ENCODE measurements at regions not wholly inside any gene's neighbourhood (a gene's known extent, or its start where the extent isn't known, plus 50 kb on each side); places are given as distances from the start of the nearest gene placed in this dataset.

DNA sequence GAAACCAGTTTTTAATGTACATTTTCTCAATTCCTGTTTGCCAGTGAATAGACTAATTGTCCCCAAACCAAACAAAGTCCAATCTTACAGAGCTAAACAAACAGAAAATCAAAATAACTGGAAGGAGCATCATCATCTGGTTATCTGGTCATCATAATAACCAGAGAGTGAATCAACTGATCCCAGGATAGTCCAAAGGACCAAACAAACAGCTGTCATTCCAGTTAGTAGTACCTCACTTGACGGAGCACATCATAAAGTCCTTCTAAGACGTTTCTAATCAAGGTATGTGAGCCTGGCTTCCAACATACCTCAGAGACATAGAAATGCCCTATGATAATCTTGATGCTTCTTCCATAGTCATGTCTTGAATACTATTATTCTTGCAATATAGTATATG, 240.5 kb downstream of the LTN1 start:
- CTCF ChIA-PET, result interaction anchor here (1.8 kb wide), 1 partner anchor 187 kb away, joined by 6 read pairs; no protein-coding TSS in a partner anchor
- DNase-seq (ENCODE audit: low read depth, low spot score), result no peak
- TF ChIP-seq, protein P1, sequence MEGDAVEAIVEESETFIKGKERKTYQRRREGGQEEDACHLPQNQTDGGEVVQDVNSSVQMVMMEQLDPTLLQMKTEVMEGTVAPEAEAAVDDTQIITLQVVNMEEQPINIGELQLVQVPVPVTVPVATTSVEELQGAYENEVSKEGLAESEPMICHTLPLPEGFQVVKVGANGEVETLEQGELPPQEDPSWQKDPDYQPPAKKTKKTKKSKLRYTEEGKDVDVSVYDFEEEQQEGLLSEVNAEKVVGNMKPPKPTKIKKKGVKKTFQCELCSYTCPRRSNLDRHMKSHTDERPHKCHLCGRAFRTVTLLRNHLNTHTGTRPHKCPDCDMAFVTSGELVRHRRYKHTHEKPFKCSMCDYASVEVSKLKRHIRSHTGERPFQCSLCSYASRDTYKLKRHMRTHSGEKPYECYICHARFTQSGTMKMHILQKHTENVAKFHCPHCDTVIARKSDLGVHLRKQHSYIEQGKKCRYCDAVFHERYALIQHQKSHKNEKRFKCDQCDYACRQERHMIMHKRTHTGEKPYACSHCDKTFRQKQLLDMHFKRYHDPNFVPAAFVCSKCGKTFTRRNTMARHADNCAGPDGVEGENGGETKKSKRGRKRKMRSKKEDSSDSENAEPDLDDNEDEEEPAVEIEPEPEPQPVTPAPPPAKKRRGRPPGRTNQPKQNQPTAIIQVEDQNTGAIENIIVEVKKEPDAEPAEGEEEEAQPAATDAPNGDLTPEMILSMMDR (IDR thresholded peaks at IDR 0.05; ENCODE audit: insufficient read depth, low read length, missing control alignments), result no peak
- no peak overlapping the region for H3K4me3 ChIP-seq (ENCODE audit: low read depth, low read length)
- POLR2A ChIA-PET, result no interaction called here

DNA sequence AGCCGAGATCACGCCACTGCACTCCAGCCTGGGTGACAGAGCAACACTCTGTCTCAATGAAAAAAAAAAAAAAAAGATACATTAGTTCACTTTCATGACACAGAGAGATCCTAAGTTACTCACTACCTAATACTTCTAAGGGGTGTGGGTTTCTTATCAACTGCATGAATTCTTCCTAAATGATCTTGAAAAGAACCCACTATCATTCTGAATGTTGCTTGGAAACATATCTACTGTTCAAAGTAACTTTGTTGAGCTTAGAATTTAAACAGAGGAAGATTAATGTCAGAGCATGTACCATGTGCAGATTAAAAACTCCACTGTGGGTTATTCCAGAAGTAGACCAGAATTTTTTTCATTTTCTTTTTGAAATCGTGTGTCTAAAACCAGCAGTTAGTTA, 241.5 kb downstream of the LTN1 start:
- ChIA-PET CTCF (interaction anchor here (1.3 to 1.8 kb wide), 2 partner anchors 12 to 188 kb away, joined by 3 to 6 read pairs; no protein-coding TSS in a partner anchor), POLR2A (no interaction called here)
- DNase-seq (ENCODE audit: low read depth, low spot score), result no peak
- TF ChIP-seq, protein P1 (IDR thresholded peaks at IDR 0.05; ENCODE audit: insufficient read depth, low read length, missing control alignments), result no peak
- no peak overlapping the region for H3K4me3 ChIP-seq (ENCODE audit: low read depth, low read length)

- no peak overlapping the region for H3K4me3 ChIP-seq (ENCODE audit: low read depth, low read length)
- CTCF ChIA-PET, result interaction anchor here (1.3 to 1.8 kb wide), 2 partner anchors 13 to 189 kb away, joined by 3 to 6 read pairs; no protein-coding TSS in a partner anchor
- TF ChIP-seq, protein P1 (IDR thresholded peaks at IDR 0.05; ENCODE audit: insufficient read depth, low read length, missing control alignments), result no peak
- POLR2A ChIA-PET, result no interaction called here
- no peak for DNase-seq (ENCODE audit: low read depth, low spot score)
Observed at GRCh38 chr21:28750565-28750964, 242.1 kb downstream of the LTN1 start.

DNA sequence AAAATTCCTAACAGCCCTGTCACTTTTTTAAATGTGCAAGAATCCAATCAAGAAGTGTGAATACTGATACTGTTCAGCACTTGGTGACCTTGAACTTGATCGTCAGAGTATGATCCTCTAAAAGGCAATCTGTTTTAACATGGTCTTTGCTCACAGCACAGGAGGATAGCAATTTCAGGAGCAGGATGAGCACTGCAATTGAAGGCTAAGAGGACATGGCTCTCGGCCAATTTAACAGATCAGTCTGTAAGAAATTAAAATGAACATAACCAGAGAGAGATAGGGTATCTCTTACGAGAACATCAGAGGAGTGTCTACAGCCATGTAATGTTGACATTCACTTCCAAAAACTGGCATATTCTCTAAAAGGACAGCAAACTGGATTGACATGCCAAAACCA, 243.1 kb downstream of the LTN1 start:
- ChIA-PET CTCF (interaction anchor here (0.6 to 2.0 kb wide), 3 partner anchors 8 to 190 kb away, joined by 3 to 10 read pairs (median 4); no protein-coding TSS in a partner anchor), POLR2A (no interaction called here)
- TF ChIP-seq, protein P1 (IDR thresholded peaks at IDR 0.05; ENCODE audit: insufficient read depth, low read length, missing control alignments), result no peak
- DNase-seq (ENCODE audit: low read depth, low spot score), result no peak
- no peak overlapping the region for H3K4me3 ChIP-seq (ENCODE audit: low read depth, low read length)

GRCh38 chr21:28747464-28747863, 245.2 kb downstream of the LTN1 start:
- ChIA-PET CTCF (interaction anchor here (1.3 to 8.1 kb wide), 4 partner anchors 45 to 1901 kb away, joined by 4 to 106 read pairs (median 48); partner anchors contain the start of gene ADAMTS1), POLR2A (no interaction called here)
- no peak overlapping the region for H3K4me3 ChIP-seq (ENCODE audit: low read depth, low read length)
- TF ChIP-seq, protein P1 (IDR thresholded peaks at IDR 0.05; ENCODE audit: insufficient read depth, low read length, missing control alignments), result no peak
- DNase-seq (ENCODE audit: low read depth, low spot score), result no peak

DNA sequence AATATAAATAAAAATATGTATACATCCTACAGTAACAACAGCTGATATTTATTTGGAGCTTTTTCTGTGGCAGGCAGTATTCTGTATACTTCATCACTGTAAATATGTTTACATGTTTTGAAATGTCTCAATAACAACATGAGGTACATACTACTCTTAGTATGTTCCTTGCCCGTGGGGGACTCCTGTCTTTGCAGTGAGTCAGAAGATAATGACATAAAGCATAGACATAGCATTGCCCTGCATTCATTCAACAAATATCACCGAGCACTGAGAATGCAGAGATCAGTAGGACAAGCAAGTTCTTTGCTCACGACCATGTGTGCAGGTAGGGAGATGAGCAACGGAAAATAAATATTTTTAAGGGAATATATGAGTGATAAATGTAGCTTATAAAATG, 246.5 kb downstream of the LTN1 start:
- no peak overlapping the region for H3K4me3 ChIP-seq (ENCODE audit: low read depth, low read length)
- ChIA-PET CTCF (interaction anchor here (0.7 to 8.1 kb wide), 76 partner anchors 8 to 1993 kb away, joined by 3 to 106 read pairs (median 5); partner anchors contain the start of gene ADAMTS1), POLR2A (interaction anchor here (0.9 to 1.8 kb wide), 2 partner anchors 410 to 1901 kb away, joined by 3 to 12 read pairs; partner anchors contain the start of gene ADAMTS1)
- no peak for DNase-seq (ENCODE audit: low read depth, low spot score)
- TF ChIP-seq, protein P1 (IDR thresholded peaks at IDR 0.05; ENCODE audit: insufficient read depth, low read length, missing control alignments), result no peak

Measured in AG04449 (cell line).